ENCODE measurements at regions not wholly inside any gene's neighbourhood (a gene's known extent, or its start where the extent isn't known, plus 50 kb on each side); places are given as distances from the start of the nearest gene placed in this dataset.

- DNase-seq (ENCODE audit: low spot score): no peak
These were observed 255.9 kb upstream of the CXCR4 start for GRCh38 chr2:136373841-136374240.

GRCh38 chr2:136373029-136373428 is 255.1 kb upstream of the CXCR4 start:
- no peak for DNase-seq (ENCODE audit: low spot score)

- no peak for DNase-seq (ENCODE audit: low spot score)
These were observed 246.0 kb upstream of the CXCR4 start for GRCh38 chr2:136363900-136364299.

- DNase-seq (ENCODE audit: low spot score): no peak
These were observed 245.5 kb upstream of the CXCR4 start for GRCh38 chr2:136363470-136363869.

DNA sequence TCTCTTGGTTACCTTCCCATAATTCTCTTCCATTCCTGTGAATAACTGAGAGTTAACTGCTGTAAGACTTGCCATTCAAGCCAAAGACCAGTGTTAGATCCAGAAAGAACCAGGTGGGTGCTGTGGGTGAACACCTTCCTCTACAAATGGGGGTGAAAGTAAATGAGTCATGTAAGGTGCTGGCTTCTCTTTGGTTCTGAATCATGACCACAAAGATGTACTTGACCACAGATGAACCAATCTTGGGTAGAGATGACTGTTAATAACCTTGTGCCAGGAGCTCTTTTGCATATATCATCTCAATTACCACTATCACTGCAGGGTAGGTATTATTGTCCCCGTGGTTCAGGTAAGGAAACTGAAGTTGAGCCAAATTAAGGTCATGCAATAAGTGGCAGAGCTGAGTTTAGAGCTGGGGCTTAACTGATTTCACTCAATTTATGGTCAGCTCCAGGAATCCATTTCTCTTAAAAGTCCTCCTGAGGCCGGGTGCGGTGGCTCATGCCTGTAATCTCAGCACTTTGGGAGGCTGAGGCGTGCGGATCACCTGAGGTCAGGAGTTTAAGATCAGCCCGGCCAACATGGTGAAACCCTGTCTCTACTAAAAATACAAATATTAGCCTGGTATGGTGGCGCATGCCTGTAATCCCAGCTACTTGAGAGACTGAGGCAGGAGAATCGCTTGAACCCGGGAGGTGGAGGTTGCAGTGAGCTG is 244.9 kb upstream of the CXCR4 start:
- DNase-seq (ENCODE audit: low spot score): no peak

- DNase-seq (ENCODE audit: low spot score): no peak
These were observed 243.6 kb upstream of the CXCR4 start for GRCh38 chr2:136361521-136361920.

DNA sequence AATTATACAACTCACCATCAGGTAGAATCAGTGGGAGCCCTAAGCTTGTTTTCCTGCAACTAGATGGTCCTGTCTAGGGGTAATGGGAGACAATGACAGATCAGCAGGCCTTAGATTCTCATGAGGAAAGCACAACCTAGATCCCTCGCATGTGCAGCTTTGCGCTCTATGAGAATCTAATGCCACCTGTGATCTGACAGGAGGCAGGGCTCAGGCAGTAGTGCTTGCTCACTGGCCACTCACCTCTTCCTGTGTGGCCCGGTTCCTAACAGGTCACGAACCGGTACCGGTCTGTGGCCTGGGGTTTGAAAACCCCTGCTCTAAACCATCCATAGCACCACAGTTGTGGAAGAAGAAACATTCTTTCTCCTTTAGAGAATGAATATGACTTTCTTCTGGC is 242.8 kb upstream of the CXCR4 start:
- DNase-seq (ENCODE audit: low spot score): no peak

- DNase-seq (ENCODE audit: low spot score): no peak
These were observed 241.4 kb upstream of the CXCR4 start for GRCh38 chr2:136359121-136359965.

DNA sequence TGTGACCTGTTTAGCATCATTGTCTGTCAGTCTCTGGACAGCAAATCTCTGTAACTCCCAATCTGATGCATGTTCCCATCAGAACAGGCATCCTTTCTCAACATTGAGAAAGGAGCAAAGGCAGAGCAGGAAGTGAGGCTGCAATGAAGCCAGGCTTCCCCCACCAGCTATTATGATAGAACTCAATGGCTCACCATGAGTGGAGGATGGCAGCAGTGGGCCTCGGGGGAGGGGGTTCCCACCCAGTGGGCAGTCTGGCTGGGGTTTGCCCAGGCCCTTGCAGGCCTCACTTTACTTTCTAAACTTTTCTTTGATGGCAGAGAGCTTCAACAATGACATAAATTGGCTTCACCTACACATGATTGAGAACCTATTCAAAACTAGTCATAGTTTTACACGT is 240.6 kb upstream of the CXCR4 start:
- no peak for DNase-seq (ENCODE audit: low spot score)

DNA sequence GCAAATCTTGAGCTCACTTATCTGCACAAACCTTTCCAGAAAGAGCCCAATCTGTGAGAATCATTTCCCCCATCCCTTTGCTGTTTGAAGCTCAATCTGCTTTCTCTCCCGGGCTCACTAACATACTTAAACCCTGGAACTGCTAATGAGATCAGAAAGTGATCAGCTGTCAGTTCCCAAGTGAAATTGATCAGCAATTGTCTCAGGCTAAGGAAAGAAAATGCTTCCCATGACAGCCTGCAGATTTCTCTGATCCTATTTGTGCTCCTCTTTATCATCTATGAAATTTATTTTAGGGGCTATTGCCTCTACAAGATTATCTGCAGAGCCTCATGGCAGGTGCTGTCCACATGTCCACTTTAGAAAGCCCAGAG is 239.0 kb upstream of the CXCR4 start:
- no peak for DNase-seq (ENCODE audit: low spot score)

DNA sequence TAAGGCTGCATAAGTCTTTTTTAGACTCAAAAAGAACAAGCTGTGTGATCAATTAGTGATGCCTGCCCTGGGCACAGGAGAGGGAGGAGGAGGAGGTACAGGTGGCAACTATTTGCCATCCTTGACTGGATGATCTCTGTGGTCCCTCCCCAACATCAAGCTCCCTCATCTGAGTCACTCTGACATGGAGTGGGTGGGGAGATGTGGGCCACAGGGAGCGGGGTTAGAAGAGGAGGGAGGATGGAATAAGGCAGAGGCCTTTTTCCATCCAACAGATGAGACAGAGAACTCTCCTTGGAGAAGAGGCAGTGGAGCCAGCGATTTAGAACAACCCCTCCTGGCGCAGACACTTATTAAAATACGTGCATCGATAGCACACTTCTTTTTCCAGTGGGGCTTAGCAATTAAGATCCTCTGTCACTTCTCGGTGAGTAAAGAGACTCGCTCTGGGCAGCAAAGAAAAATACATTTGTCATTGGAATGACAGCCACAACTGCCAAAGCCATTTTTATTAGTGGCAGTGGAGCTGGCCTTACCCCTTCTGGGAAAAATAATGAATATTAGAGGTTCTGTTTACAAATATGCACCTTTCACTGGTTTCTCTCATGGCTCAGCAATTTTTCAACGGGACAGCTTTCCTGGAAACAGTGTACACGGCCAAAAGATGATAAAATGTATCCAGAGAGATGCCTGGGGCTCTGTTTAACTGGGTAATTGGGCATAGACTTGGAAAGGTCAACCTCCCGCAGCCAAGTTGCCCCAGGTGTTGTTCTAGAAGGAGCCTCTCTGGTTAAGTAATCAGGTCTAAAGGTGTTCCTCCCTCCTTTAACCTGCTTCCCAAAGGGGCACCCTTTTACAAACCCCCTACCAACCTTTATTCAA is 238.4 kb upstream of the CXCR4 start:
- DNase-seq (ENCODE audit: low spot score): no peak

- no peak for DNase-seq (ENCODE audit: low spot score)
These were observed 233.7 kb upstream of the CXCR4 start for GRCh38 chr2:136351684-136352083.

DNA sequence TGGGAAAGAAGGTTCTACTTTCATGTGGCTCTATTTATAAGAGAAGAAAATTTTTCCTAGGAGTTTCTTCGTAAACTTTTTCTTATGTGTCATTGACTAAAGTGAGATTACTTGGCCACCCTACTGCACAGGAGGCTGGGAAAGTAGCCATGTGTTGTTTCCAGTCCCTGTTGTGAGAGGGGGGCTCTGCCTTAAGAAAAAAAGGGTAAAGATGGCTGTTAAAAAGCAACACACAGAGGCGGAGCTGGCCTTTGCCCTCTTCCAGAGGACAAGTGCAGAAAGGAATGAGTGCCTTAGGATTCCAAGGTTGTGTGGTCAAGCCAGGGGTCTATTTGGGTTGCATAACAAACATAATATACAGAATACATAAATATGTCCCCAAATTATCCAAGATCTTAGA is 230.0 kb upstream of the CXCR4 start:
- no peak for DNase-seq (ENCODE audit: low spot score)

GRCh38 chr2:136344339-136344738 is 226.4 kb upstream of the CXCR4 start:
- no peak for DNase-seq (ENCODE audit: low spot score)

DNA sequence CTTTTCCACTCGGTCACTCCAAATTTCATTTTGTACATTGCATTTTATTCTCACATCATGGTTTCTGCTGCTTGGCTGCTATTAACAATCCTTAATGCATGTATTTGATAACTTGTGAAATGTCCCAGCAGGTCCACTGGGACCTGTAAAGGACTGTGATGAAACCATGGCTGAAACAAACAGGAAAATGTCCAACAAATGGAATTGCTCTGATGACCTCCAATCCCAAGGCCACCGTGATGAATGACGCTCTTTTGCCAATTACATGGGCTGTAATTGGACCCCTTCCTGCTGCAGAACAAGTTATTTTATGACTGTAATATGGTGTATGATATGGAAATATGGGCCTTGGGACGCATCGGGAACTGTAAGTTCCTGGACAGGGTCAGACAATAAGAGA is 224.2 kb upstream of the CXCR4 start:
- DNase-seq (ENCODE audit: low spot score): no peak

- DNase-seq (ENCODE audit: low spot score): no peak
These were observed 217.0 kb upstream of the CXCR4 start for GRCh38 chr2:136334967-136335366.

DNA sequence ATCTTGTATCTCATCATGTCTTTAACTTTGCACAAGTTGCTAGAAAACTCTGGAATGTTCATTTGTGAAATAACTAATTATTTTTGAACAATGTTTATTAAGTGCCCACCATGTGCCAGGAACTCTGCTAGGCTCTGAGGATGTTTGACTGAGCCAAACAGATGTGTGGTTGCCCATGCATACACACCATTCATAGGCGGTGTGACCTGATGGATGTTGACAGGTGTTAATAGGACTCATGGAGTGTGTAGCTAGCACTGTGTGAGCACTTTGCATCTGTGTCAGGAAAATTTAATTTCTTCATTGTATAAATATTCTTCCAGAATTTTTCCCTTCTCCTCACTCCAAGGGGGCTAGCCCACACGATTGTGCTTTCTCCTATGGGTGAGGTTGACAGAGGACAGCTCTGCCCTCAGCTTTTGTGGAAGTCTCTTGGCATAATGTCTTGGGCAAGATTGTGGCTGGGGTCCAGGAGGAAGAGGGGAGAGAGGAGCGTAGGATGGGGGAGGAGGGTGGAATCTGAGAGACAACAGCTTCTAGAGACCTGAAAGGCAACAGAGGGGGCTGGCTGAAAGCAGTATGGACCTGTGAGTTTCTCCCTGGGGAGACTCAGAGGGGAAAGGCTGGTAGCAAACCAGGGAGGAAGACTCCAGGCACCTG is 214.6 kb upstream of the CXCR4 start:
- DNase-seq (ENCODE audit: low spot score): no peak

DNA sequence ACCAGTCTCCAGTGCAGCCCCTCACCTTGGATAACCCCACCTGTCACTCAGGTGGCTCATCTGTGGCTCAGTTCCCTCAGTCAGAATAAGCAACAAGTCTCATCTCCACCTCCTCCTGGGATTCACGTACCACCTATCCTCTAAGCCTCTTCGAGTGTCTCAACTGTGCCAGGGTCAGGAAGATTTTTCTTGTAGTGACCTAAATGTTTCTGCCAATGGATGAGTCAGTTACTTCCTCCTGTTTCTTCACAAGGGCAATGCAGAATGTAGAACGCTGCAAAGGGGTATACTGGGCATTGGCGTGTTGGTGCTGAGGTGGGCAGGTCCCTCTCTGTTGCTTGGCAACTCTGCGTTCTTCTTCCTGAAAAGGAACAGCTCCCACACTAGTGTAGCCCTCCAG is 213.3 kb upstream of the CXCR4 start:
- DNase-seq (ENCODE audit: low spot score): no peak

DNA sequence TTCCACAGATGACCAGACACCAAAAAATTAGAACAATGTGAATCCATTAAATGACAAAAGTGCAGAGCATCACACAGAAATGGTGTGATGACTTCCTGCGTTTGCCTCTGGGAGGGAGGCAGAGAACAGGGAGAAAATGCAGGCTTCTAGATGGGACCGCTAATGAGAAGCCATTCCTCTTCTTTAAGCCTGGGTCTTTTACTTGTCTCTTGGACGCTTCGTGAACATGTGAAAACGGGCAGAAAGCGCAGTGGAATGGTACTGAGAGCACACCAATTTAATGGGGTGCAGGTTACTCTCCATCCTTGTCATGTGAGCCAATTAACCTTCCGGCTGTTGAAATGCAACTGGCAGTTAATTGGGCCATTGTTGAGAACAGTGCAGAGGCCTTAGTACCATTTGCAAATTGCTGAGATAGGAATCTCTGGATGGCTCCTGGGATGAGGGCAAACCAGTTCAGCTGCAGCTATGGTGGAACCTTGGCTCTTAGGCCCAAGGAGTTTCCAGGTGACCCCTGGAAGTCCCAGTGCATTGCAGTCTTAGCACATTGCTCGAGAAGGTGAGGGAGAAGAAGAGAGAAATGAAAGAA is 210.4 kb upstream of the CXCR4 start:
- DNase-seq (ENCODE audit: low spot score): no peak

- DNase-seq (ENCODE audit: low spot score): no peak
These were observed 209.4 kb upstream of the CXCR4 start for GRCh38 chr2:136327162-136327852.

GRCh38 chr2:136325844-136326331 is 207.9 kb upstream of the CXCR4 start:
- DNase-seq (ENCODE audit: low spot score): no peak
